ENCODE measurements at regions not wholly inside any gene's neighbourhood (a gene's known extent, or its start where the extent isn't known, plus 50 kb on each side); places are given as distances from the start of the nearest gene placed in this dataset.

DNA sequence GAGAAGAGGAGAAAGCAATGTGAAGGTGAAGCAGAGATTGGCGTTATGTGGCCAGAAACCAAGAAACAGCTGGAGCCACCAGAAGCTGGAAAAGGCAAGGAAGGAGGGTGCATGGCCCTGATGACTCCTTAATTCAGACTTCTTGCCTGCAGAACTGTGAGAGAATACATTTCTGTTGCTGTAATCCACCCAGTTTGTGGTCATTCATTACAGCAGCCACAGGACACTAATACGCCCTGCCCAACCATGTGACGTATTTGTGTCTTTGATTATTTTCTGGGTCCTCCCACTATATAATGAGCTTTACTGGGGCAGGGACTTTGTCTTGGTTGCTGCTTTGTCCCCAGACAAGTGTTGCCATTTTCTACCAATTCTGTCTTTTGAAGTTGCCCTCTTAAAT, 64.5 kb upstream of the MITF start:
- no peak for TF ChIP-seq EZH2phosphoT487 (IDR thresholded peaks at IDR 0.05; ENCODE audit: borderline replicate concordance, low read length)
- TF ChIP-seq, protein P1, sequence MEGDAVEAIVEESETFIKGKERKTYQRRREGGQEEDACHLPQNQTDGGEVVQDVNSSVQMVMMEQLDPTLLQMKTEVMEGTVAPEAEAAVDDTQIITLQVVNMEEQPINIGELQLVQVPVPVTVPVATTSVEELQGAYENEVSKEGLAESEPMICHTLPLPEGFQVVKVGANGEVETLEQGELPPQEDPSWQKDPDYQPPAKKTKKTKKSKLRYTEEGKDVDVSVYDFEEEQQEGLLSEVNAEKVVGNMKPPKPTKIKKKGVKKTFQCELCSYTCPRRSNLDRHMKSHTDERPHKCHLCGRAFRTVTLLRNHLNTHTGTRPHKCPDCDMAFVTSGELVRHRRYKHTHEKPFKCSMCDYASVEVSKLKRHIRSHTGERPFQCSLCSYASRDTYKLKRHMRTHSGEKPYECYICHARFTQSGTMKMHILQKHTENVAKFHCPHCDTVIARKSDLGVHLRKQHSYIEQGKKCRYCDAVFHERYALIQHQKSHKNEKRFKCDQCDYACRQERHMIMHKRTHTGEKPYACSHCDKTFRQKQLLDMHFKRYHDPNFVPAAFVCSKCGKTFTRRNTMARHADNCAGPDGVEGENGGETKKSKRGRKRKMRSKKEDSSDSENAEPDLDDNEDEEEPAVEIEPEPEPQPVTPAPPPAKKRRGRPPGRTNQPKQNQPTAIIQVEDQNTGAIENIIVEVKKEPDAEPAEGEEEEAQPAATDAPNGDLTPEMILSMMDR (IDR thresholded peaks at IDR 0.05; ENCODE audit: low read depth, low read length, poor library complexity, severe bottlenecking): no peak

Data from DOHH2 (cell line).